Uterus (tissue), 3 donors: ENCODE measurements at regions not wholly inside any gene's neighbourhood (a gene's known extent, or its start where the extent isn't known, plus 50 kb on each side); places are given as distances from the start of the nearest gene placed in this dataset.

ENCODE experiments used
- DNase-seq, 2 donors: peaks; one replicate each; pipeline ENCODE4 v3.0.0-alpha.2; 2019 to 2020
- H3K27ac ChIP-seq, 2 donors: fragments of 200-600 bp; sonication (generic); 1 replicate in 1 of 2; 2 replicates in 1 of 2; pipeline ENCODE4 v1.5.1; 2016 to 2018
- H3K27me3 ChIP-seq, 2 donors: fragments of 200-600 bp; sonication (generic); one replicate each; pipeline ENCODE4 v1.5.1; 2018 to 2019; ENCODE audit warnings: control low read depth in 1 of 2
- H3K36me3 ChIP-seq, 2 donors: fragments of 200-600 bp; sonication (generic); one replicate each; pipeline ENCODE4 v1.5.1; 2019; ENCODE audit warnings: control low read depth in 1 of 2
- H3K4me1 ChIP-seq, 2 donors: fragments of 200-600 bp; sonication (generic); one replicate each; pipeline ENCODE4 v1.5.1; 2018 to 2019; ENCODE audit warnings: control low read depth in 1 of 2
- H3K4me3 ChIP-seq, 2 donors: fragments of 200-600 bp; sonication (generic); 1 replicate in 1 of 2; 2 replicates in 1 of 2; pipeline ENCODE4 v1.5.1; 2018 to 2019; ENCODE audit warnings: mild to moderate bottlenecking in 1 of 2
- H3K9me3 ChIP-seq, 2 donors: fragments of 200-600 bp; sonication (generic); one replicate each; pipeline ENCODE4 v1.5.1; 2019; ENCODE audit warnings: control low read depth in 1 of 2
- CTCF ChIP-seq, 4 experiments: fragments of 200-600 bp in 2 of 4; fragments of 450-650 bp in 2 of 4; sonication (generic) in 2 of 4; IDR thresholded peaks; one replicate each; pipeline ENCODE4 v1.5.1; 2016 to 2019; ENCODE audit warnings: antibody characterized with exemption in 4 of 4, mild to moderate bottlenecking in 2 of 4, moderate library complexity in 1 of 4
- POLR2A ChIP-seq, 2 donors: fragments of 450-650 bp; IDR thresholded peaks; one replicate each; pipeline ENCODE4 v1.6.1; 2016; ENCODE audit warnings: antibody characterized with exemption in 2 of 2, mild to moderate bottlenecking in 1 of 2, moderate library complexity in 1 of 2
- intact Hi-C: fragments of 100-400 bp; cut with DNase I; formaldehyde crosslinking; loops from one replicate; pipeline ENCODE4 v1.15.1; 2023; ENCODE audit warnings: low total_unique reads
- donor health status: DM: yes; HTN: yes; CAD: no.

GRCh38 chr7:156533964-156534363, 106.6 kb upstream of the RNF32 start:
- intact Hi-C loops, result no loop called here

GRCh38 chr7:156533420-156533819, 107.2 kb upstream of the RNF32 start:
- Histone ChIP-seq H3K27me3 (no peaks in the 10 kb centered on the region), H3K27ac (no peak overlapping the region), H3K36me3 (no peaks in the 10 kb centered on the region), H3K4me1 (no peaks in the 10 kb centered on the region), H3K9me3 (no peaks in the 10 kb centered on the region), H3K4me3 (no peak overlapping the region)
- TF ChIP-seq POLR2A (IDR thresholded peaks at IDR 0.05) (no peak), CTCF (IDR thresholded peaks at IDR 0.05) (no peak)
- intact Hi-C loops, result no loop called here
- no peak for DNase-seq

More at GRCh38 chr7:156533964-156534363, 106.6 kb upstream of the RNF32 start:
- H3K27ac ChIP-seq, result no peak overlapping the region
- H3K27me3 ChIP-seq, result no peaks in the 10 kb centered on the region
- no peak overlapping the region for H3K4me3 ChIP-seq
- no peaks in the 10 kb centered on the region for H3K36me3 ChIP-seq
- H3K9me3 ChIP-seq, result no peaks in the 10 kb centered on the region
- DNase-seq, result no peak
- TF ChIP-seq POLR2A (IDR thresholded peaks at IDR 0.05) (no peak), CTCF (IDR thresholded peaks at IDR 0.05) (no peak)
- no peaks in the 10 kb centered on the region for H3K4me1 ChIP-seq

GRCh38 chr7:156532016-156532602, 108.5 kb upstream of the RNF32 start:
- intact Hi-C loops, result no loop called here
- Histone ChIP-seq H3K9me3 (no peaks in the 10 kb centered on the region), H3K4me3 (no peak overlapping the region), H3K27me3 (no peaks in the 10 kb centered on the region), H3K4me1 (no peaks in the 10 kb centered on the region), H3K36me3 (no peaks in the 10 kb centered on the region), H3K27ac (no peak overlapping the region)
- no peak for DNase-seq
- TF ChIP-seq CTCF (IDR thresholded peaks at IDR 0.05) (no peak), POLR2A (IDR thresholded peaks at IDR 0.05) (no peak)

- no peak overlapping the region for H3K4me3 ChIP-seq
- no peak overlapping the region for H3K27ac ChIP-seq
- no peaks in the 10 kb centered on the region for H3K36me3 ChIP-seq
- H3K27me3 ChIP-seq, result no peaks in the 10 kb centered on the region
- no peaks in the 10 kb centered on the region for H3K9me3 ChIP-seq
- no peaks in the 10 kb centered on the region for H3K4me1 ChIP-seq
- TF ChIP-seq CTCF (IDR thresholded peaks at IDR 0.05), result no peak
- TF ChIP-seq POLR2A (IDR thresholded peaks at IDR 0.05), result no peak
- intact Hi-C loops, result no loop called here
- DNase-seq, result no peak
Measured at GRCh38 chr7:156529956-156530355, 110.6 kb upstream of the RNF32 start.

GRCh38 chr7:156527458-156527890, 113.1 kb upstream of the RNF32 start:
- no peak for DNase-seq
- H3K4me3 ChIP-seq, result no peak overlapping the region

More at GRCh38 chr7:156527458-156527890, 113.1 kb upstream of the RNF32 start:
- H3K27me3 ChIP-seq, result no peaks in the 10 kb centered on the region
- no peak overlapping the region for H3K27ac ChIP-seq
- TF ChIP-seq CTCF (IDR thresholded peaks at IDR 0.05), result no peak
- no peak for TF ChIP-seq POLR2A (IDR thresholded peaks at IDR 0.05)
- intact Hi-C loops, result no loop called here
- H3K4me1 ChIP-seq, result no peaks in the 10 kb centered on the region
- H3K36me3 ChIP-seq, result no peaks in the 10 kb centered on the region
- H3K9me3 ChIP-seq, result no peaks in the 10 kb centered on the region
